MM.1S (cell line): ENCODE measurements at regions not wholly inside any gene's neighbourhood (a gene's known extent, or its start where the extent isn't known, plus 50 kb on each side); places are given as distances from the start of the nearest gene placed in this dataset.

Source experiments
- DNase-seq: peaks from one replicate; pipeline ENCODE4 v3.0.0-alpha.2; 2015
- H2AFZ ChIP-seq: fragments of 300-600 bp; sonication (generic); 2 replicates; pipeline ENCODE4 v1.6.0; 2016; ENCODE audit warnings: antibody characterized with exemption, low read length
- H3F3A ChIP-seq: fragments of 300-600 bp; sonication (generic); 2 replicates; pipeline ENCODE4 v1.6.1; 2016; ENCODE audit warnings: mild to moderate bottlenecking, antibody characterized with exemption, low read length, moderate library complexity, mixed read lengths; ENCODE audit not compliant: insufficient read depth
- H3K27ac ChIP-seq: fragments of 300-600 bp; sonication (generic); 2 replicates; pipeline ENCODE4 v1.5.1; 2016; ENCODE audit warnings: mild to moderate bottlenecking, low read length
- H3K27me3 ChIP-seq: fragments of 300-600 bp; sonication (generic); replicated peaks from 2 replicates; pipeline ENCODE4 v1.6.0; 2016; ENCODE audit warnings: low read length; ENCODE audit not compliant: insufficient read depth
- H3K36me3 ChIP-seq: fragments of 300-600 bp; sonication (generic); replicated peaks from 2 replicates; pipeline ENCODE4 v1.6.1; 2016; ENCODE audit warnings: mild to moderate bottlenecking, low read length, mixed read lengths; ENCODE audit not compliant: insufficient read depth
- H3K4me1 ChIP-seq: fragments of 300-600 bp; sonication (generic); 2 replicates; pipeline ENCODE4 v1.6.1; 2016; ENCODE audit warnings: low read length, mixed read lengths
- H3K4me2 ChIP-seq: fragments of 300-600 bp; sonication (generic); 2 replicates; pipeline ENCODE4 v1.6.0; 2016; ENCODE audit warnings: low read depth, low read length
- H3K4me3 ChIP-seq: fragments of 300-600 bp; sonication (generic); 2 replicates; pipeline ENCODE4 v1.5.1; 2016; ENCODE audit warnings: low read length, mixed read lengths
- H3K79me2 ChIP-seq: fragments of 300-600 bp; sonication (generic); 2 replicates; pipeline ENCODE4 v1.6.1; 2016; ENCODE audit warnings: mixed run types, low read length, mixed read lengths
- H3K9ac ChIP-seq: fragments of 300-600 bp; sonication (generic); 2 replicates; pipeline ENCODE4 v1.6.1; 2016; ENCODE audit warnings: low read length, mixed read lengths
- H3K9me2 ChIP-seq: fragments of 300-600 bp; sonication (generic); replicated peaks from 2 replicates; pipeline ENCODE4 v1.6.1; 2016; ENCODE audit warnings: mild to moderate bottlenecking, low read length, mixed read lengths; ENCODE audit not compliant: insufficient read depth
- H3K9me3 ChIP-seq: fragments of 300-600 bp; sonication (generic); replicated peaks from 2 replicates; pipeline ENCODE4 v1.6.1; 2016; ENCODE audit warnings: mild to moderate bottlenecking, low read length, mixed read lengths; ENCODE audit not compliant: insufficient read depth
- H4K20me1 ChIP-seq: fragments of 300-600 bp; sonication (generic); 2 replicates; pipeline ENCODE4 v1.6.1; 2016; ENCODE audit warnings: mild to moderate bottlenecking, low read length, moderate library complexity, mixed read lengths; ENCODE audit not compliant: insufficient read depth
- EZH2 ChIP-seq: fragments of 300-600 bp; sonication (generic); optimal IDR thresholded peaks from 2 replicates; pipeline ENCODE3; 2017; ENCODE audit warnings: low read depth, mild to moderate bottlenecking, antibody characterized with exemption, low read length, mixed read lengths
- EZH2phosphoT487 ChIP-seq: fragments of 300-600 bp; sonication (generic); IDR thresholded peaks from 2 replicates; pipeline ENCODE4 v1.6.1; 2018; ENCODE audit warnings: antibody characterized with exemption, low read length
- TF ChIP-seq, protein P1 (sequence below): fragments of 300-600 bp; sonication (generic); IDR thresholded peaks from 2 replicates; pipeline ENCODE4 v1.5.1; 2016; ENCODE audit warnings: antibody characterized with exemption, low read length, mixed read lengths

DNA sequence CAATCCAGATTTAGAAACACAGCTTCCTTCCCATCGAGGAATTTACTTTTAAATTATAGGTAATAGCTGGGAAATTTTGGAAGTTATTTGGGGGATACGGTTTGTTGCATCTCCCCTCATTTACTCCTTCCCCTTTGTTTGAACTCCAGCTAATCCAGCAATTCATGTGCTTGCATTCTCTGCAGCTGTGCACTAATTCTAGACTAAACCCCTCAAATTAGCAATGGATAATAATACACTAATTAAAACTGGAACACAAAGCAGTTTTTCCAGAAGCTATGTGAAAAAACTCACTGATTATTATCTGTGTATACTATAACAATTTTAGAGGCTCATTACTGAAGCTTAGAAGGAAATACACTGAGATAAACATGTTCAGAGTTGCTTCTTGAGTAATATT is 751.2 kb upstream of the ZNF608 start:
- Histone ChIP-seq H3K79me2 (no peaks in the 10 kb centered on the region), H2AFZ (no peak overlapping the region), H3K4me3 (no peak overlapping the region), H3K36me3 (no peaks in the 10 kb centered on the region), H3K27me3 (no peaks in the 10 kb centered on the region), H4K20me1 (no peaks in the 10 kb centered on the region), H3K9me2 (no peaks in the 10 kb centered on the region), H3K9ac (no peak overlapping the region), H3K9me3 (no peaks in the 10 kb centered on the region), H3F3A (no peaks in the 10 kb centered on the region), H3K4me2 (no peak overlapping the region), H3K27ac (no peak overlapping the region), H3K4me1 (no peaks in the 10 kb centered on the region)
- TF ChIP-seq EZH2 (no peak), EZH2phosphoT487 (no peak)
- TF ChIP-seq, protein P1, sequence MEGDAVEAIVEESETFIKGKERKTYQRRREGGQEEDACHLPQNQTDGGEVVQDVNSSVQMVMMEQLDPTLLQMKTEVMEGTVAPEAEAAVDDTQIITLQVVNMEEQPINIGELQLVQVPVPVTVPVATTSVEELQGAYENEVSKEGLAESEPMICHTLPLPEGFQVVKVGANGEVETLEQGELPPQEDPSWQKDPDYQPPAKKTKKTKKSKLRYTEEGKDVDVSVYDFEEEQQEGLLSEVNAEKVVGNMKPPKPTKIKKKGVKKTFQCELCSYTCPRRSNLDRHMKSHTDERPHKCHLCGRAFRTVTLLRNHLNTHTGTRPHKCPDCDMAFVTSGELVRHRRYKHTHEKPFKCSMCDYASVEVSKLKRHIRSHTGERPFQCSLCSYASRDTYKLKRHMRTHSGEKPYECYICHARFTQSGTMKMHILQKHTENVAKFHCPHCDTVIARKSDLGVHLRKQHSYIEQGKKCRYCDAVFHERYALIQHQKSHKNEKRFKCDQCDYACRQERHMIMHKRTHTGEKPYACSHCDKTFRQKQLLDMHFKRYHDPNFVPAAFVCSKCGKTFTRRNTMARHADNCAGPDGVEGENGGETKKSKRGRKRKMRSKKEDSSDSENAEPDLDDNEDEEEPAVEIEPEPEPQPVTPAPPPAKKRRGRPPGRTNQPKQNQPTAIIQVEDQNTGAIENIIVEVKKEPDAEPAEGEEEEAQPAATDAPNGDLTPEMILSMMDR, result no peak
- no peak for DNase-seq

DNA sequence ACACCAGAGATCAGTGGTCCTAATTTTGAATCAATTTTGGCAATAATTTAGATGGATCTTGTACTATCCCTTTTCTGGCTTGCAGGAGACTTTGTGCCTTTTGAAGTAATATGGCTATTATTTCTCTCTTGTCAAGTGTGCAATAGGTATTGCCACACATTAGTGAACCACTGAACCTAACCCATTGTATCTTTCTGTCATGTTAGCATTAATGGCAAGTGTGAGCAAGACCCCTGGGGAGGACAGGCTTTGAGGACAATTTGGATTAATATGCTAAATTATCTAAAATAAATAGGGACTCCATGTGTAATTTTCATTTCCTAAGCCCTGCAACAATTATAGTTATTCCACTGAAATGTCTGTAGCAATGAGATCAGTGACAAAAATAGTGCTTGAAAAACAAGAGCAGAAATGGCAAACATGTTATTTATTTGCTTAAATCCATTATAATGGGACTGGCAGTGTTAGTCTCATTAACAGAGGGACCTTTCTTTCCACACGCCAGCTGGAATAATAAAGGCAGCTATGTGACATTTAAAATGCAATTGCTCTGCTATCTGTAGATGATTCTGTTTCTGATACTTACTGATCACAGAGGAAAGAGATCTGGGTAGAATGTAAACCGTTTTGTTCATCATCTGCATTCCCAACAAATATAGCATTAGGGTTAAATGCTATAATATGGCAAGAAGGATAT is 753.3 kb upstream of the ZNF608 start:
- Histone ChIP-seq H3K4me1 (no peaks in the 10 kb centered on the region), H3K9me2 (no peaks in the 10 kb centered on the region), H3K79me2 (no peaks in the 10 kb centered on the region), H3K27me3 (no peaks in the 10 kb centered on the region), H3K9ac (no peak overlapping the region), H3K4me2 (no peak overlapping the region), H2AFZ (no peak overlapping the region), H3K27ac (no peak overlapping the region), H4K20me1 (no peaks in the 10 kb centered on the region), H3F3A (no peaks in the 10 kb centered on the region), H3K9me3 (no peaks in the 10 kb centered on the region), H3K36me3 (no peaks in the 10 kb centered on the region), H3K4me3 (no peak overlapping the region)
- no peak for TF ChIP-seq EZH2
- no peak for TF ChIP-seq EZH2phosphoT487
- TF ChIP-seq, protein P1, result no peak
- no peak for DNase-seq

- Histone ChIP-seq H3K9me2 (no peaks in the 10 kb centered on the region), H3K9me3 (no peaks in the 10 kb centered on the region), H3K27ac (no peak overlapping the region), H3F3A (no peaks in the 10 kb centered on the region), H3K79me2 (no peaks in the 10 kb centered on the region), H3K9ac (no peak overlapping the region), H3K27me3 (no peaks in the 10 kb centered on the region), H4K20me1 (no peaks in the 10 kb centered on the region), H3K4me3 (no peak overlapping the region), H3K4me2 (no peak overlapping the region), H2AFZ (no peak overlapping the region), H3K4me1 (no peaks in the 10 kb centered on the region), H3K36me3 (no peaks in the 10 kb centered on the region)
- TF ChIP-seq EZH2 (no peak), EZH2phosphoT487 (no peak)
- TF ChIP-seq, protein P1, result no peak
- DNase-seq, result no peak
Observed at GRCh38 chr5:125501396-125501795, 755.0 kb upstream of the ZNF608 start.
